ENCODE measurements at regions not wholly inside any gene's neighbourhood (a gene's known extent, or its start where the extent isn't known, plus 50 kb on each side); places are given as distances from the start of the nearest gene placed in this dataset.
A peak's percentile ranks its signal among the peaks of the same experiment; 100 is the strongest.

DNA sequence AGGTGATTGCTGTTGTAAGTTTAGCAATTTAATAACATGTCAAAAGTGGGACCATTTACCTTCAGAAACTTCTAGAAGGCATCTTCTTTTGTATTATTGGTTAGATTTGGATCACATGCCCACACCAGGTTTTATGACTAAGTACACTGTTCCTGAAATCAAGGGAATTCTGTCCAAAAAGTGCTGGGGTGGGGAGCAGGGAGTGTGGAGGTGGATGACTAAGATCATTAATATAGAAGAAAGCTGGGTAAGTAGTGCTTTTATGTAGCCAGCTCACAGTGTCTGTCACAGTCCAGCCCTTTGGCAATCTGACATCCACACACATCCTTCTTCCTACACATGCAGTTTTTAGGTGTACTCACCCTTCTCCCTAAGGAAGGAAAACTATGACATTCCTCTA is 120.0 kb downstream of the TMCO5A start:
- H3K4me3 ChIP-seq (replicated peaks in 1 of 3; ENCODE audit: low read depth in 2 of 3, low read length in 3 of 3) = no peak overlapping the region
- H3K79me2 ChIP-seq (ENCODE audit: insufficient read depth, low read length) = no peaks in the 10 kb centered on the region
- no peak overlapping the region for H3K9ac ChIP-seq (ENCODE audit: insufficient read depth, low read length, poor library complexity, severe bottlenecking)
- Mint-ChIP-seq H3K36me3 (no peaks in the 10 kb centered on the region), H3K27ac (no peak overlapping the region), H3K4me3 (no peak overlapping the region), H3K9me3 (peaks cover 0 to 2% (median 0%) of the 10 kb centered on the region in 7 donors), H3K4me1 (peaks cover 34% of the 10 kb centered on the region), H3K27me3 (ENCODE audit: low read depth in 3 of 3) (peaks cover 6 to 11% (median 7%) of the 10 kb centered on the region in 3 donors)
- peaks cover 32 to 33% of the 10 kb centered on the region in 2 donors for H3K4me1 ChIP-seq (ENCODE audit: control insufficient read depth in 1 of 2, insufficient read depth in 2 of 2, low read length in 2 of 2)
- TF ChIP-seq, protein P1, sequence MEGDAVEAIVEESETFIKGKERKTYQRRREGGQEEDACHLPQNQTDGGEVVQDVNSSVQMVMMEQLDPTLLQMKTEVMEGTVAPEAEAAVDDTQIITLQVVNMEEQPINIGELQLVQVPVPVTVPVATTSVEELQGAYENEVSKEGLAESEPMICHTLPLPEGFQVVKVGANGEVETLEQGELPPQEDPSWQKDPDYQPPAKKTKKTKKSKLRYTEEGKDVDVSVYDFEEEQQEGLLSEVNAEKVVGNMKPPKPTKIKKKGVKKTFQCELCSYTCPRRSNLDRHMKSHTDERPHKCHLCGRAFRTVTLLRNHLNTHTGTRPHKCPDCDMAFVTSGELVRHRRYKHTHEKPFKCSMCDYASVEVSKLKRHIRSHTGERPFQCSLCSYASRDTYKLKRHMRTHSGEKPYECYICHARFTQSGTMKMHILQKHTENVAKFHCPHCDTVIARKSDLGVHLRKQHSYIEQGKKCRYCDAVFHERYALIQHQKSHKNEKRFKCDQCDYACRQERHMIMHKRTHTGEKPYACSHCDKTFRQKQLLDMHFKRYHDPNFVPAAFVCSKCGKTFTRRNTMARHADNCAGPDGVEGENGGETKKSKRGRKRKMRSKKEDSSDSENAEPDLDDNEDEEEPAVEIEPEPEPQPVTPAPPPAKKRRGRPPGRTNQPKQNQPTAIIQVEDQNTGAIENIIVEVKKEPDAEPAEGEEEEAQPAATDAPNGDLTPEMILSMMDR (IDR thresholded peaks at IDR 0.05) = no peak
- H3K27me3 ChIP-seq (ENCODE audit: control insufficient read depth in 2 of 2, insufficient read depth in 2 of 2, low read length in 2 of 2) = peaks cover 0 to 2% of the 10 kb centered on the region in 2 donors
- no peak overlapping the region for H3K27ac ChIP-seq (ENCODE audit: low read depth in 1 of 2, low read length in 2 of 2)
- no peak overlapping the region for H2AFZ ChIP-seq (ENCODE audit: insufficient read depth, low read depth, low read length, poor library complexity, severe bottlenecking)
- intact Hi-C loops (cut with micrococcal nuclease) = loop anchor here (5.0 to 10.0 kb wide), 2 partner anchors 37 to 60 kb away; no protein-coding TSS in a partner anchor
- no peaks in the 10 kb centered on the region for H4K20me1 ChIP-seq (ENCODE audit: insufficient read depth, low read length)
- no peak overlapping the region for H3K4me2 ChIP-seq (replicated peaks; ENCODE audit: extremely low read depth, low read length, poor library complexity, severe bottlenecking)
- peak in 1 of 3 donors; percentile 16 for DNase-seq
- H3K36me3 ChIP-seq (replicated peaks in 1 of 2; ENCODE audit: control insufficient read depth in 1 of 2, insufficient read depth in 2 of 2, low read length in 2 of 2) = no peaks in the 10 kb centered on the region
- no peaks in the 10 kb centered on the region for H3K9me3 ChIP-seq (replicated peaks in 1 of 2; ENCODE audit: control insufficient read depth in 1 of 2, insufficient read depth in 1 of 2, low read length in 2 of 2)

DNA sequence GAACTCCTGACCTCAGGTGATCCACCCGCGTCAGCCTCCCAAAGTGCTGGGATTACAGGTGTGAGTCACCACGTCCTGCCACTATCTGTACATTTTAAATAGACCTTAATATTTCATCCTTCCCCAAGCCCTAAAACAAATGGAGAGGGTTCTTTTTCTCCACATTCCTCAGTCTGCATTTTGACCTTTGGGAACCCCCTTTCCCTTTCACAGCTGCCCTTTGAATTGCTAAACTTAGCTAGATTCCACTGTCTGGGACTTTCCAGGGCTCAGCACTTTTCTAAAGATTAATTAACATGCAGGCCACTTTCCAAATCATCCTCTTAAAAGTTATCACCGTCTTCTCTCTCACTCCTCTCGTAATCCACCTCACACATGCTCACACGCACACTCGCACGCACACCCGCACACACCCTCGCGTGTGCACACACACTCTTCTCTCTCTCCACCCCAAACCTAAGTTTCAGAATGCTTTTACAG is 124.2 kb downstream of the TMCO5A start:
- peak in 1 of 3 donors; percentile 25 for DNase-seq
- Histone ChIP-seq H3K4me3 (replicated peaks in 1 of 3; ENCODE audit: low read depth in 2 of 3, low read length in 3 of 3) (no peak overlapping the region), H3K36me3 (replicated peaks in 1 of 2; ENCODE audit: control insufficient read depth in 1 of 2, insufficient read depth in 2 of 2, low read length in 2 of 2) (no peaks in the 10 kb centered on the region), H3K9ac (ENCODE audit: insufficient read depth, low read length, poor library complexity, severe bottlenecking) (no peak overlapping the region), H3K4me1 (ENCODE audit: control insufficient read depth in 1 of 2, insufficient read depth in 2 of 2, low read length in 2 of 2) (peaks cover 2 to 5% of the 10 kb centered on the region in 2 donors), H4K20me1 (ENCODE audit: insufficient read depth, low read length) (no peaks in the 10 kb centered on the region), H3K9me3 (replicated peaks in 1 of 2; ENCODE audit: control insufficient read depth in 1 of 2, insufficient read depth in 1 of 2, low read length in 2 of 2) (no peaks in the 10 kb centered on the region), H2AFZ (ENCODE audit: insufficient read depth, low read depth, low read length, poor library complexity, severe bottlenecking) (no peak overlapping the region), H3K4me2 (replicated peaks; ENCODE audit: extremely low read depth, low read length, poor library complexity, severe bottlenecking) (no peak overlapping the region), H3K27me3 (ENCODE audit: control insufficient read depth in 2 of 2, insufficient read depth in 2 of 2, low read length in 2 of 2) (peaks cover 0 to 2% of the 10 kb centered on the region in 2 donors), H3K27ac (ENCODE audit: low read depth in 1 of 2, low read length in 2 of 2) (no peak overlapping the region), H3K79me2 (ENCODE audit: insufficient read depth, low read length) (no peaks in the 10 kb centered on the region)
- Mint-ChIP-seq H3K27me3 (ENCODE audit: low read depth in 3 of 3) (peaks cover 10 to 15% (median 10%) of the 10 kb centered on the region in 3 donors), H3K36me3 (no peaks in the 10 kb centered on the region), H3K9me3 (peaks cover 0 to 2% (median 0%) of the 10 kb centered on the region in 7 donors), H3K27ac (peak overlapping the region in 3 of 7 donors; percentile 1 to 4 (median 3)), H3K4me1 (peaks cover 10% of the 10 kb centered on the region), H3K4me3 (no peak overlapping the region)
- WGBS (ENCODE audit: insufficient coverage) = 100% methylated on average over 1 of the region's 11 CpGs
- intact Hi-C loops (cut with micrococcal nuclease) = loop anchor here in 1 of 2 donors (10.0 kb wide), 1 partner anchor 56 kb away; no protein-coding TSS in a partner anchor
- TF ChIP-seq, protein P1 (IDR thresholded peaks at IDR 0.05) = no peak

All from CD14-positive monocyte (primary cell).